CD8-positive, alpha-beta memory T cell (primary cell): ENCODE measurements at regions not wholly inside any gene's neighbourhood (a gene's known extent, or its start where the extent isn't known, plus 50 kb on each side); places are given as distances from the start of the nearest gene placed in this dataset.
"Not testable (repeated sequence)": the region's sequence is repeated elsewhere in the genome, so short reads cannot be mapped to it uniquely, and the experiment has no call there.

Source experiments
- CTCF ChIA-PET: fragments of 350-600 bp; sonication (Branson Sonifier 250); formaldehyde crosslinking; loops from one replicate; lab custom pipeline; 2021; ENCODE audit warnings: antibody characterized with exemption; lab: Charles Lee
- POLR2A ChIA-PET: fragments of 350-600 bp; sonication (Branson Sonifier 250); formaldehyde crosslinking; loops from one replicate; lab custom pipeline; 2021; ENCODE audit warnings: antibody characterized with exemption; lab: Charles Lee
- DNase-seq, 5 donors: peaks; one replicate each; pipeline versions ENCODE4 v3.0.0 to v3.0.0-alpha.2; 2020 to 2022; ENCODE audit warnings: mixed read lengths in 1 of 5
- H3K27ac ChIP-seq: one replicate; pipeline ENCODE4 v1.7.0; 2013; ENCODE audit warnings: low read depth, mild to moderate bottlenecking, low read length, moderate library complexity
- H3K27me3 ChIP-seq: 2 replicates; pipeline ENCODE4 v1.7.0; 2013; ENCODE audit warnings: low read length, mild to moderate bottlenecking; ENCODE audit not compliant: insufficient read depth, poor library complexity, severe bottlenecking
- H3K36me3 ChIP-seq: 2 replicates; pipeline ENCODE4 v1.7.0; 2013; ENCODE audit warnings: mild to moderate bottlenecking, low read length, moderate library complexity; ENCODE audit not compliant: insufficient read depth
- H3K4me1 ChIP-seq: 2 replicates; pipeline ENCODE4 v1.7.0; 2013; ENCODE audit warnings: mild to moderate bottlenecking, low read length, moderate library complexity; ENCODE audit not compliant: insufficient read depth
- H3K4me3 ChIP-seq: 2 replicates; pipeline ENCODE4 v1.7.0; 2013; ENCODE audit warnings: mild to moderate bottlenecking, low read length
- H3K9me3 ChIP-seq: 2 replicates; pipeline ENCODE4 v1.7.0; 2013; ENCODE audit warnings: mild to moderate bottlenecking, low read length
- H3K27ac Mint-ChIP-seq, 8 donors: one replicate each; pipeline ENCODE4 v1.8.0; 2020 to 2021; ENCODE audit warnings: mixed read lengths in 8 of 8, mild to moderate bottlenecking in 6 of 8, inconsistent platforms in 3 of 8, moderate library complexity in 3 of 8
- H3K27me3 Mint-ChIP-seq, 2 donors: one replicate each; pipeline ENCODE4 v1.8.0; 2020 to 2021; ENCODE audit warnings: mixed read lengths in 2 of 2, mild to moderate bottlenecking in 1 of 2, moderate library complexity in 1 of 2
- H3K36me3 Mint-ChIP-seq, 3 donors: one replicate each; pipeline ENCODE4 v1.8.0; 2020 to 2021; ENCODE audit warnings: mixed read lengths in 3 of 3, inconsistent platforms in 1 of 3, mild to moderate bottlenecking in 1 of 3
- H3K4me1 Mint-ChIP-seq, 3 donors: one replicate each; pipeline ENCODE4 v1.8.0; 2020 to 2021; ENCODE audit warnings: mixed read lengths in 3 of 3, inconsistent platforms in 1 of 3, mild to moderate bottlenecking in 1 of 3
- H3K4me3 Mint-ChIP-seq, 7 donors: one replicate each; pipeline ENCODE4 v1.8.0; 2020 to 2021; ENCODE audit warnings: mixed read lengths in 7 of 7, mild to moderate bottlenecking in 6 of 7, moderate library complexity in 4 of 7, inconsistent platforms in 2 of 7
- H3K9me3 Mint-ChIP-seq, 5 donors: one replicate each; pipeline ENCODE4 v1.8.0; 2020 to 2022; ENCODE audit warnings: mixed read lengths in 5 of 5, mild to moderate bottlenecking in 3 of 5, moderate library complexity in 2 of 5, inconsistent platforms in 1 of 5

GRCh38 chr10:28754930-28755718 lies 77.8 kb downstream of the BAMBI start:
- DNase-seq, result no peak
- Mint-ChIP-seq H3K9me3 (peaks cover 4 to 9% (median 5%) of the 10 kb centered on the region in 5 donors), H3K36me3 (no peaks in the 10 kb centered on the region), H3K4me1 (no peaks in the 10 kb centered on the region), H3K27ac (no peak overlapping the region), H3K4me3 (no peak overlapping the region), H3K27me3 (peaks cover 18 to 31% of the 10 kb centered on the region in 2 donors)
- no peak overlapping the region for H3K27ac ChIP-seq
- CTCF ChIA-PET, result no interaction called here
- POLR2A ChIA-PET, result no interaction called here
- H3K27me3 ChIP-seq, result no peaks in the 10 kb centered on the region
- no peak overlapping the region for H3K4me3 ChIP-seq
- no peaks in the 10 kb centered on the region for H3K36me3 ChIP-seq
- no peaks in the 10 kb centered on the region for H3K9me3 ChIP-seq
- H3K4me1 ChIP-seq, result no peaks in the 10 kb centered on the region

GRCh38 chr10:28761084-28761846 lies 83.9 kb downstream of the BAMBI start:
- no peak overlapping the region for H3K4me3 ChIP-seq
- Mint-ChIP-seq H3K4me3 (no peak overlapping the region), H3K9me3 (peaks cover 0 to 2% (median 0%) of the 10 kb centered on the region in 5 donors), H3K27me3 (peaks cover 25 to 31% of the 10 kb centered on the region in 2 donors), H3K27ac (no peak overlapping the region), H3K4me1 (no peaks in the 10 kb centered on the region), H3K36me3 (no peaks in the 10 kb centered on the region)
- DNase-seq, result no peak
- no peaks in the 10 kb centered on the region for H3K27me3 ChIP-seq
- ChIA-PET CTCF (no interaction called here), POLR2A (no interaction called here)
- H3K27ac ChIP-seq, result no peak overlapping the region
- H3K36me3 ChIP-seq, result no peaks in the 10 kb centered on the region
- H3K4me1 ChIP-seq, result no peaks in the 10 kb centered on the region
- no peaks in the 10 kb centered on the region for H3K9me3 ChIP-seq

GRCh38 chr10:28763471-28764170 lies 86.3 kb downstream of the BAMBI start:
- CTCF ChIA-PET, result no interaction called here
- Histone ChIP-seq H3K9me3 (no peaks in the 10 kb centered on the region), H3K4me3 (no peak overlapping the region), H3K27me3 (no peaks in the 10 kb centered on the region), H3K4me1 (no peaks in the 10 kb centered on the region), H3K36me3 (no peaks in the 10 kb centered on the region), H3K27ac (no peak overlapping the region)
- Mint-ChIP-seq H3K27ac (no peak overlapping the region), H3K4me1 (no peaks in the 10 kb centered on the region), H3K36me3 (no peaks in the 10 kb centered on the region), H3K27me3 (peaks cover 20 to 24% of the 10 kb centered on the region in 2 donors), H3K9me3 (peaks cover 0 to 3% (median 0%) of the 10 kb centered on the region in 5 donors), H3K4me3 (no peak overlapping the region)
- POLR2A ChIA-PET, result no interaction called here
- no peak for DNase-seq

GRCh38 chr10:28765641-28766040 lies 88.3 kb downstream of the BAMBI start:
- Histone ChIP-seq H3K36me3 (no peaks in the 10 kb centered on the region), H3K27me3 (no peaks in the 10 kb centered on the region), H3K27ac (no peak overlapping the region), H3K4me1 (no peaks in the 10 kb centered on the region), H3K9me3 (no peaks in the 10 kb centered on the region), H3K4me3 (no peak overlapping the region)
- ChIA-PET POLR2A (no interaction called here), CTCF (no interaction called here)
- no peaks in the 10 kb centered on the region for H3K4me1 Mint-ChIP-seq
- no peaks in the 10 kb centered on the region for H3K36me3 Mint-ChIP-seq
- no peak for DNase-seq
- no peak overlapping the region for H3K27ac Mint-ChIP-seq
- H3K27me3 Mint-ChIP-seq, result peaks cover 16 to 24% of the 10 kb centered on the region in 2 donors
- H3K4me3 Mint-ChIP-seq, result no peak overlapping the region
- peaks cover 0 to 3% (median 0%) of the 10 kb centered on the region in 5 donors for H3K9me3 Mint-ChIP-seq

- no peaks in the 10 kb centered on the region for H3K4me1 Mint-ChIP-seq
- peaks cover 15 to 24% of the 10 kb centered on the region in 2 donors for H3K27me3 Mint-ChIP-seq
- ChIA-PET POLR2A (no interaction called here), CTCF (no interaction called here)
- no peak overlapping the region for H3K27ac ChIP-seq
- no peak overlapping the region for H3K27ac Mint-ChIP-seq
- H3K4me3 Mint-ChIP-seq, result no peak overlapping the region
- no peaks in the 10 kb centered on the region for H3K36me3 ChIP-seq
- H3K36me3 Mint-ChIP-seq, result no peaks in the 10 kb centered on the region
- H3K27me3 ChIP-seq, result no peaks in the 10 kb centered on the region
- H3K4me1 ChIP-seq, result no peaks in the 10 kb centered on the region
- no peak for DNase-seq
- H3K9me3 Mint-ChIP-seq, result peaks cover 0 to 4% (median 0%) of the 10 kb centered on the region in 5 donors
- H3K4me3 ChIP-seq, result no peak overlapping the region
- H3K9me3 ChIP-seq, result no peaks in the 10 kb centered on the region
These were observed 90.9 kb downstream of the BAMBI start for GRCh38 chr10:28768227-28768626.

- Mint-ChIP-seq H3K27ac (no peak overlapping the region), H3K36me3 (no peaks in the 10 kb centered on the region), H3K4me1 (no peaks in the 10 kb centered on the region), H3K27me3 (peaks cover 6 to 25% of the 10 kb centered on the region in 2 donors), H3K4me3 (no peak overlapping the region), H3K9me3 (peaks cover 0 to 6% (median 0%) of the 10 kb centered on the region in 5 donors)
- H3K9me3 ChIP-seq, result no peaks in the 10 kb centered on the region
- CTCF ChIA-PET, result no interaction called here
- H3K36me3 ChIP-seq, result no peaks in the 10 kb centered on the region
- no peak for DNase-seq
- POLR2A ChIA-PET, result no interaction called here
- H3K27me3 ChIP-seq, result no peaks in the 10 kb centered on the region
- no peaks in the 10 kb centered on the region for H3K4me1 ChIP-seq
- no peak overlapping the region for H3K27ac ChIP-seq
- H3K4me3 ChIP-seq, result no peak overlapping the region
These were observed 91.8 kb downstream of the BAMBI start for GRCh38 chr10:28769091-28769604.

- H3K4me1 ChIP-seq, POLR2A ChIA-PET, H3K27ac ChIP-seq, H3K4me3 Mint-ChIP-seq, H3K9me3 ChIP-seq, H3K4me1 Mint-ChIP-seq, DNase-seq, H3K36me3 Mint-ChIP-seq, H3K4me3 ChIP-seq, CTCF ChIA-PET, H3K27me3 ChIP-seq, H3K27ac Mint-ChIP-seq, H3K9me3 Mint-ChIP-seq, H3K36me3 ChIP-seq: not testable (repeated sequence)
- peaks cover 2 to 19% of the 10 kb centered on the region in 2 donors for H3K27me3 Mint-ChIP-seq
These were observed 94.3 kb downstream of the BAMBI start for GRCh38 chr10:28771580-28772090.
